ENCODE measurements at regions not wholly inside any gene's neighbourhood (a gene's known extent, or its start where the extent isn't known, plus 50 kb on each side); places are given as distances from the start of the nearest gene placed in this dataset.

- no peak overlapping the region for H3K27ac ChIP-seq
- no peak overlapping the region for H2AFZ ChIP-seq
- no peaks in the 10 kb centered on the region for H3K79me2 ChIP-seq
- H3K9ac ChIP-seq, result no peak overlapping the region
- no peaks in the 10 kb centered on the region for H3K4me1 ChIP-seq
- TF ChIP-seq CTCF (IDR thresholded peaks at IDR 0.05), result no peak
- no peaks in the 10 kb centered on the region for H3K36me3 ChIP-seq (ENCODE audit: control insufficient read depth, insufficient read depth, low read length)
- H3K4me2 ChIP-seq (ENCODE audit: low read length), result no peak overlapping the region
- H3K4me3 ChIP-seq (ENCODE audit: low read depth, low read length), result no peak overlapping the region
- peaks cover 3% of the 10 kb centered on the region for H3K9me3 ChIP-seq (ENCODE audit: control insufficient read depth, low read length)
- no peaks in the 10 kb centered on the region for H3K27me3 ChIP-seq (ENCODE audit: control insufficient read depth, insufficient read depth, low read length)
These were observed 51.4 kb upstream of the MSX1 start for GRCh38 chr4:4808086-4808485.

- Histone ChIP-seq H3K9me3 (ENCODE audit: control insufficient read depth, low read length) (peaks cover 3% of the 10 kb centered on the region), H3K27ac (no peak overlapping the region), H3K79me2 (no peaks in the 10 kb centered on the region), H3K4me2 (ENCODE audit: low read length) (no peak overlapping the region), H3K36me3 (ENCODE audit: control insufficient read depth, insufficient read depth, low read length) (no peaks in the 10 kb centered on the region), H3K9ac (no peak overlapping the region), H3K4me3 (ENCODE audit: low read depth, low read length) (no peak overlapping the region), H3K27me3 (ENCODE audit: control insufficient read depth, insufficient read depth, low read length) (no peaks in the 10 kb centered on the region), H3K4me1 (no peaks in the 10 kb centered on the region), H2AFZ (no peak overlapping the region)
- TF ChIP-seq CTCF (IDR thresholded peaks at IDR 0.05), result no peak
These were observed 53.6 kb upstream of the MSX1 start for GRCh38 chr4:4805887-4806286.

- no peak overlapping the region for H3K9ac ChIP-seq
- no peak overlapping the region for H2AFZ ChIP-seq
- no peaks in the 10 kb centered on the region for H3K9me3 ChIP-seq (ENCODE audit: control insufficient read depth, low read length)
- H3K79me2 ChIP-seq, result no peaks in the 10 kb centered on the region
- H3K4me3 ChIP-seq (ENCODE audit: low read depth, low read length), result no peak overlapping the region
- H3K4me1 ChIP-seq, result no peaks in the 10 kb centered on the region
- no peak overlapping the region for H3K4me2 ChIP-seq (ENCODE audit: low read length)
- no peaks in the 10 kb centered on the region for H3K36me3 ChIP-seq (ENCODE audit: control insufficient read depth, insufficient read depth, low read length)
- no peak for TF ChIP-seq CTCF (IDR thresholded peaks at IDR 0.05)
- H3K27ac ChIP-seq, result no peak overlapping the region
- H3K27me3 ChIP-seq (ENCODE audit: control insufficient read depth, insufficient read depth, low read length), result no peaks in the 10 kb centered on the region
These were observed 55.6 kb upstream of the MSX1 start for GRCh38 chr4:4803912-4804296.

- H3K36me3 ChIP-seq (ENCODE audit: control insufficient read depth, insufficient read depth, low read length), result no peaks in the 10 kb centered on the region
- no peak overlapping the region for H3K9ac ChIP-seq
- H3K9me3 ChIP-seq (ENCODE audit: control insufficient read depth, low read length), result no peaks in the 10 kb centered on the region
- H3K4me2 ChIP-seq (ENCODE audit: low read length), result no peak overlapping the region
- no peak for TF ChIP-seq CTCF (IDR thresholded peaks at IDR 0.05)
- H3K27ac ChIP-seq, result no peak overlapping the region
- H3K4me1 ChIP-seq, result no peaks in the 10 kb centered on the region
- H3K79me2 ChIP-seq, result no peaks in the 10 kb centered on the region
- no peak overlapping the region for H3K4me3 ChIP-seq (ENCODE audit: low read depth, low read length)
- no peak overlapping the region for H2AFZ ChIP-seq
- H3K27me3 ChIP-seq (ENCODE audit: control insufficient read depth, insufficient read depth, low read length), result no peaks in the 10 kb centered on the region
These were observed 56.1 kb upstream of the MSX1 start for GRCh38 chr4:4803216-4803911.
